Neural cell (in vitro differentiated cells): ENCODE measurements at regions not wholly inside any gene's neighbourhood (a gene's known extent, or its start where the extent isn't known, plus 50 kb on each side); places are given as distances from the start of the nearest gene placed in this dataset.

Source experiments
- H2AFZ ChIP-seq: fragments of 200-600, 300-800 bp; sonication (generic), shearing (Covaris generic); 2 replicates; pipeline ENCODE4 v1.6.0; 2014; ENCODE audit warnings: low read depth, mild to moderate bottlenecking, antibody characterized with exemption, low read length, moderate library complexity
- H3F3A ChIP-seq: fragments of 200-600 bp; shearing (Covaris generic); 2 replicates; pipeline ENCODE4 v1.6.1; 2016; ENCODE audit warnings: mild to moderate bottlenecking, moderate library complexity, mixed read lengths, antibody characterized with exemption, low read length; ENCODE audit not compliant: insufficient read depth, poor library complexity, severe bottlenecking
- H3K27ac ChIP-seq: fragments of 200-600, 300-800 bp; sonication (generic), shearing (Covaris generic); 2 replicates; pipeline ENCODE4 v1.5.1; 2014; ENCODE audit warnings: mild to moderate bottlenecking, low read length, moderate library complexity
- H3K27me3 ChIP-seq: fragments of 300-800, 200-600 bp; sonication (generic), shearing (Covaris generic); 2 replicates; pipeline ENCODE4 v1.6.0; 2014; ENCODE audit warnings: mild to moderate bottlenecking, low read depth, low read length, moderate library complexity; ENCODE audit not compliant: insufficient read depth
- H3K36me3 ChIP-seq: fragments of 300-800, 200-600 bp; sonication (generic), shearing (Covaris generic); 2 replicates; pipeline ENCODE4 v1.5.1; 2014; ENCODE audit warnings: mild to moderate bottlenecking, antibody characterized with exemption, low read length, moderate library complexity; ENCODE audit not compliant: insufficient read depth
- H3K4me2 ChIP-seq: fragments of 300-800, 200-600 bp; sonication (generic), shearing (Covaris generic); 2 replicates; pipeline ENCODE4 v1.6.0; 2014; ENCODE audit warnings: mild to moderate bottlenecking, low read length
- H3K4me3 ChIP-seq: fragments of 300-800, 200-600 bp; sonication (generic), shearing (Covaris generic); 2 replicates; pipeline ENCODE4 v1.5.1; 2014; ENCODE audit warnings: mild to moderate bottlenecking, low read length, moderate library complexity
- H3K79me2 ChIP-seq: fragments of 200-600 bp; shearing (Covaris generic); replicated peaks from 2 replicates; pipeline ENCODE4 v1.6.0; 2014; ENCODE audit warnings: mild to moderate bottlenecking, low read length, moderate library complexity; ENCODE audit not compliant: insufficient read depth
- H3K9ac ChIP-seq: fragments of 300-800, 200-600 bp; sonication (generic), shearing (Covaris generic); 2 replicates; pipeline ENCODE4 v1.6.1; 2016; ENCODE audit warnings: mild to moderate bottlenecking, low read length, mixed read lengths
- H3K9me2 ChIP-seq: fragments of 200-600 bp; shearing (Covaris generic); 2 replicates; pipeline ENCODE4 v1.6.1; 2016; ENCODE audit warnings: mild to moderate bottlenecking, low read length, mixed read lengths; ENCODE audit not compliant: insufficient read depth
- H3K9me3 ChIP-seq: fragments of 200-600, 300-800 bp; sonication (generic), shearing (Covaris generic); 2 replicates; pipeline ENCODE4 v1.6.1; 2016; ENCODE audit warnings: mild to moderate bottlenecking, mixed run types, low read length, moderate library complexity, mixed read lengths
- H4K20me1 ChIP-seq: fragments of 200-600 bp; shearing (Covaris generic); 2 replicates; pipeline ENCODE4 v1.6.1; 2016; ENCODE audit warnings: mild to moderate bottlenecking, mixed run types; ENCODE audit not compliant: insufficient read depth
- CTCF ChIP-seq: fragments of 450-650 bp; IDR thresholded peaks from 2 replicates; pipeline ENCODE4 v1.5.1; 2014; ENCODE audit warnings: antibody characterized with exemption, mild to moderate bottlenecking, moderate library complexity; ENCODE audit not compliant: poor library complexity, severe bottlenecking
- EP300 ChIP-seq: fragments of 450-650 bp; conservative IDR thresholded peaks from 2 replicates; pipeline ENCODE4 v1.6.1; 2014; ENCODE audit warnings: antibody characterized with exemption, mild to moderate bottlenecking, moderate library complexity; ENCODE audit not compliant: poor library complexity, severe bottlenecking
- EZH2 ChIP-seq: fragments of 200-600, 300-800 bp; shearing (Covaris generic), sonication (generic); IDR thresholded peaks from 2 replicates; pipeline ENCODE4 v1.6.1; 2014; ENCODE audit warnings: antibody characterized with exemption, low read length, borderline replicate concordance, mild to moderate bottlenecking; ENCODE audit not compliant: insufficient read depth, poor library complexity, severe bottlenecking
- MXI1 ChIP-seq: fragments of 450-650 bp; conservative IDR thresholded peaks from 2 replicates; pipeline ENCODE4 v1.6.1; 2014; ENCODE audit warnings: antibody characterized with exemption, mild to moderate bottlenecking; ENCODE audit not compliant: poor library complexity, severe bottlenecking
- POLR2AphosphoS5 ChIP-seq: IDR thresholded peaks from 2 replicates; pipeline ENCODE4 v1.6.1; 2012
- RAD21 ChIP-seq: fragments of 450-650 bp; conservative IDR thresholded peaks from 2 replicates; pipeline ENCODE4 v1.6.1; 2014; ENCODE audit warnings: antibody characterized with exemption, mild to moderate bottlenecking, moderate library complexity
- REST ChIP-seq: IDR thresholded peaks from 2 replicates; pipeline ENCODE4 v1.6.1; 2012; ENCODE audit warnings: borderline replicate concordance
- SMC3 ChIP-seq: fragments of 450-650 bp; conservative IDR thresholded peaks from 2 replicates; pipeline ENCODE4 v1.6.1; 2014; ENCODE audit warnings: antibody characterized with exemption, mild to moderate bottlenecking, moderate library complexity; ENCODE audit not compliant: poor library complexity
- TAF1 ChIP-seq: IDR thresholded peaks from 2 replicates; pipeline ENCODE4 v1.6.1; 2012; ENCODE audit warnings: low read depth

DNA sequence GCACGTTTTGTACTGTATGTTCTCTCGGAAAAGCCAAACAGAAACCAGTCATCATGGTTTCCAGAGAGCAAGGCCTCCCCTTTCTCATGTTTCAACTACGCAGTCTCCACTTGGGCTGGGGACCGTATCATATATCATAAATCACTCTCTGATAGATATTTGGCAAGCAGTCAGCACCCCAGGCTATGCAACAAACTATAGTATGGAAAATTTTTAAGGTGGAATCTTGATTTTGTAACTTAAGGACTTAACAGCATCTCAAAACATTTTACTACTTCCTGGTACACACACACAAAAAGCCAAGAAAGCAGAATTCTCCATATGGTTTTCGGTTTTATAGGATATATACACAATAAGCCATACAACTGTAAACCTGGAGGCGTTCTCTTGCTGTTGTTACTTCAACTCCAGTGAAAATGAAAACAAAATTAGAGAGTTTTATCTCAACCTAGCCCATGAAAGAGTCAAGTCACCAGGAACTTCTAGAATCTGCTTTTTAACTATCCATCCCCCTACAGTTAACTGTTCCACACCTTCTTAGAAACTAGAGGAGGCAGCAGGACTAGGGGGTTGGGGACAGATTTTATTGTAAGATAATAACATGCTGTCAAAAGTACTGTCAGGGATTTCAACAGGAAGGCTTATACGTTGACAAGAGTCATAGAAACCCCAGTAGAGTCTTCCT, 283.4 kb downstream of the NFIB start:
- H3K27me3 ChIP-seq, result no peaks in the 10 kb centered on the region
- no peak overlapping the region for H3K4me3 ChIP-seq
- H3K9me3 ChIP-seq, result no peaks in the 10 kb centered on the region
- no peaks in the 10 kb centered on the region for H3K9me2 ChIP-seq
- H2AFZ ChIP-seq, result no peak overlapping the region
- no peak overlapping the region for H3K4me2 ChIP-seq
- H3K36me3 ChIP-seq, result no peaks in the 10 kb centered on the region
- H3K79me2 ChIP-seq, result no peaks in the 10 kb centered on the region
- H3F3A ChIP-seq, result no peaks in the 10 kb centered on the region
- TF ChIP-seq POLR2AphosphoS5 (no peak), SMC3 (no peak), REST (no peak), CTCF (no peak), TAF1 (no peak), RAD21 (no peak), MXI1 (no peak), EP300 (no peak), EZH2 (no peak)
- no peak overlapping the region for H3K9ac ChIP-seq
- H3K27ac ChIP-seq, result no peak overlapping the region
- no peaks in the 10 kb centered on the region for H4K20me1 ChIP-seq

GRCh38 chr9:14029806-14030374, 284.1 kb downstream of the NFIB start:
- H2AFZ ChIP-seq, result no peak overlapping the region
- no peaks in the 10 kb centered on the region for H3K9me2 ChIP-seq
- no peak overlapping the region for H3K9ac ChIP-seq
- H3K27ac ChIP-seq, result no peak overlapping the region
- no peaks in the 10 kb centered on the region for H3K27me3 ChIP-seq
- no peaks in the 10 kb centered on the region for H3K79me2 ChIP-seq
- H4K20me1 ChIP-seq, result no peaks in the 10 kb centered on the region
- H3K36me3 ChIP-seq, result no peaks in the 10 kb centered on the region
- no peak overlapping the region for H3K4me3 ChIP-seq
- TF ChIP-seq SMC3, result no peak
- TF ChIP-seq POLR2AphosphoS5, result no peak
- no peak for TF ChIP-seq RAD21
- no peak for TF ChIP-seq REST
- no peak for TF ChIP-seq EZH2
- no peak for TF ChIP-seq TAF1
- no peak for TF ChIP-seq CTCF
- no peak for TF ChIP-seq MXI1
- TF ChIP-seq EP300, result no peak
- no peaks in the 10 kb centered on the region for H3F3A ChIP-seq
- H3K4me2 ChIP-seq, result no peak overlapping the region
- H3K9me3 ChIP-seq, result no peaks in the 10 kb centered on the region
